CD4-positive, alpha-beta T cell (primary cell): ENCODE measurements at regions not wholly inside any gene's neighbourhood (a gene's known extent, or its start where the extent isn't known, plus 50 kb on each side); places are given as distances from the start of the nearest gene placed in this dataset.
A peak's percentile ranks its signal among the peaks of the same experiment; 100 is the strongest.

ENCODE experiments used
- ATAC-seq: fragments of 200-7000 bp; cut with Tn5 transposase; one replicate; pipeline ENCODE4 v1.10.0; 2022; ENCODE audit warnings: mild to moderate bottlenecking; ENCODE audit not compliant: poor library complexity
- CTCF ChIA-PET: fragments of 350-600 bp; sonication (Branson Sonifier 250); formaldehyde crosslinking; loops from one replicate; lab custom pipeline; 2021; ENCODE audit warnings: antibody characterized with exemption, inconsistent platforms; lab: Charles Lee
- POLR2A ChIA-PET: fragments of 350-600 bp; sonication (Branson Sonifier 250); formaldehyde crosslinking; loops from one replicate; lab custom pipeline; 2021; ENCODE audit warnings: antibody characterized with exemption, inconsistent platforms; lab: Charles Lee
- DNase-seq, 14 experiments: peaks; one replicate each; pipeline ENCODE4 v3.0.0-alpha.2; 2013 to 2020; ENCODE audit warnings: mixed read lengths in 2 of 14
- H3K27ac ChIP-seq, 2 donors: one replicate each; pipeline versions ENCODE4 v1.5.1 to v1.7.0; 2013; ENCODE audit warnings: low read length in 2 of 2, low read depth in 1 of 2, mild to moderate bottlenecking in 1 of 2
- H3K27me3 ChIP-seq, 2 experiments: 1 replicate in 1 of 2; 2 replicates in 1 of 2; pipeline versions ENCODE4 v1.6.1 to v1.7.0; 2013; ENCODE audit warnings: low read length in 2 of 2, control low read depth in 1 of 2, mild to moderate bottlenecking in 1 of 2, moderate library complexity in 1 of 2; ENCODE audit not compliant: insufficient read depth in 2 of 2, control insufficient read depth in 1 of 2
- H3K36me3 ChIP-seq: one replicate; pipeline ENCODE4 v1.6.1; 2013; ENCODE audit warnings: low read length, control low read depth; ENCODE audit not compliant: insufficient read depth
- H3K4me1 ChIP-seq: one replicate; pipeline ENCODE4 v1.6.1; 2013; ENCODE audit warnings: low read length, control low read depth; ENCODE audit not compliant: insufficient read depth
- H3K4me3 ChIP-seq: one replicate; pipeline ENCODE4 v1.5.1; 2013; ENCODE audit warnings: mild to moderate bottlenecking, low read length, moderate library complexity
- H3K9me3 ChIP-seq, 2 experiments: 1 replicate in 1 of 2; 2 replicates in 1 of 2; pipeline versions ENCODE4 v1.6.1 to v1.7.0; 2013; ENCODE audit warnings: low read length in 2 of 2, mild to moderate bottlenecking in 2 of 2, control low read depth in 1 of 2, moderate library complexity in 1 of 2; ENCODE audit not compliant: control insufficient read depth in 1 of 2, insufficient read depth in 1 of 2
- H3K27ac Mint-ChIP-seq: one replicate; pipeline ENCODE4 v1.8.0; 2020; ENCODE audit warnings: mixed read lengths
- H3K27me3 Mint-ChIP-seq: one replicate; pipeline ENCODE4 v1.8.0; 2021; ENCODE audit warnings: mixed read lengths
- H3K36me3 Mint-ChIP-seq: one replicate; pipeline ENCODE4 v1.8.0; 2021; ENCODE audit warnings: low read depth, mixed read lengths
- H3K4me1 Mint-ChIP-seq: one replicate; pipeline ENCODE4 v1.8.0; 2021; ENCODE audit warnings: low read depth, mixed read lengths
- H3K4me3 Mint-ChIP-seq: one replicate; pipeline ENCODE4 v1.8.0; 2020; ENCODE audit warnings: mild to moderate bottlenecking, mixed read lengths
- H3K9me3 Mint-ChIP-seq: one replicate; pipeline ENCODE4 v1.8.0; 2020; ENCODE audit warnings: mixed read lengths
- CTCF ChIP-seq: fragments of 200-600 bp; IDR thresholded peaks from one replicate; pipeline ENCODE4 v1.8.0; 2022; ENCODE audit warnings: antibody characterized with exemption, mild to moderate bottlenecking
- intact Hi-C, 2 experiments: fragments of 100-400 bp; cut with DNase I in 1 of 2; cut with micrococcal nuclease in 1 of 2; formaldehyde crosslinking; loops; one replicate each; pipeline versions ENCODE4 v1.15.1 to v1.9.0; 2023 to 2025; cut with DNase I, micrococcal nuclease

- no peak overlapping the region for H3K4me3 ChIP-seq
- DNase-seq = peak in 1 of 14 experiments; percentile 0
- peaks cover 0 to 56% of the 10 kb centered on the region in 2 experiments for H3K9me3 ChIP-seq
- no peaks in the 10 kb centered on the region for H3K4me1 ChIP-seq
- H3K27ac ChIP-seq = no peak overlapping the region
- ChIA-PET CTCF (no interaction called here), POLR2A (no interaction called here)
- Mint-ChIP-seq H3K36me3 (no peaks in the 10 kb centered on the region), H3K4me1 (no peaks in the 10 kb centered on the region), H3K4me3 (no peak overlapping the region), H3K9me3 (no peaks in the 10 kb centered on the region), H3K27me3 (no peaks in the 10 kb centered on the region), H3K27ac (no peak overlapping the region)
- ATAC-seq = no peak
- H3K36me3 ChIP-seq = no peaks in the 10 kb centered on the region
- no peak for TF ChIP-seq CTCF
- H3K27me3 ChIP-seq = no peaks in the 10 kb centered on the region
- intact Hi-C loops = no loop called here
Measured at GRCh38 chrY:10200065-10200464, 672.4 kb downstream of the TSPY10 start.
